ENCODE measurements at regions not wholly inside any gene's neighbourhood (a gene's known extent, or its start where the extent isn't known, plus 50 kb on each side); places are given as distances from the start of the nearest gene placed in this dataset.
A peak's percentile ranks its signal among the peaks of the same experiment; 100 is the strongest.
"Not testable (repeated sequence)": the region's sequence is repeated elsewhere in the genome, so short reads cannot be mapped to it uniquely, and the experiment has no call there.

DNA sequence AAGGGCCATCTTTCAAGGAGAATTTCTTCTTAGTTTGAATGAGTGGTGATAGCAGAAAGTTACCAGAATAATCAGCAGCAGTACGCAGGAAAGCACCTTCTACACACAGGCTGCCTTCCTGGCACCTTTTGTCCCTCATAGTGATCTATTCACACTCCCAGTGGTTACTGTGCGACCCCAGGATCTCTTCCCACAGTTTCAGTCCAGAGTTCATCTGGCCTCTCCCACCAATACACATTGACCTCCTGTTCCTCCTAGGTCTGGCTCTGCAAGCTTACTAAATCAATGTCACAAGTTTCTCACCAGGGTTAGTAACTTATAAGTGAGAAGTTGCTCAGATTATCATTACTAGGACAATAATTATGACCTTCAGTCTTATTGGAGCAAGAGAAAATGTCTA is 99.1 kb upstream of the PIK3R1 start:
- no peak for DNase-seq (ENCODE audit: low read depth)

- DNase-seq (ENCODE audit: low read depth), result no peak
Measured at GRCh38 chr5:68115584-68115983, 100.0 kb upstream of the PIK3R1 start.

DNA sequence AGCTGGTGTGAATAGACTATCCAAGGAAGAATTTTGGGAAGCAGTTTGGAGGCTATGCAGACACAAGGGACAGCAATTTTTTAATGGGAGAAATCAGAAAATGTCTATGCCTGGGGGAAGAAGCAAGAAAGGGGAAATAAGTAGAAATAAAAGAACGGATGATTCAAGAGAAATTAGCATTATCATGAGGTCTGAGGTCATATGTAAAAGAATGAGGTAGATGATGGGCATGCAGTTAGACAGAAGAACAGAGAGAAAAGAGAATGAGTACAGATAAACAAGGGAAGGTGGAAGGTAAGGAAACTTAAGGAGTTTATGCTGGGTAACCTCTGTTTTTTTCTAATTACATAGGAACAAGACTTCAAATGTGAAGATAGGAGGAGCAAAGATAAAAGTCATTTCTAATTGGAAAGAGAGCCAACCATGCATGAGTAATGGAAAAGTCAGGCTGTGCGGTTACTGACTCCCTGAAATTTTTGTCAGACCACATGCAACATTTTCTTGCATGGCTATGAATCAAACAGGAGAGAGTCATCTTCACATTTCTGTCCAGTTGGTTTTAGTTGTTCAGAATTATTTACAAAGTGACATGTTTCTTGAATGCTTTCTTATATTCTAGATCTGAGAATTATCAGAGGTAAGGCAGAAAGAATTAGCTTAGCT is 101.0 kb upstream of the PIK3R1 start:
- peak; percentile 83 for DNase-seq (ENCODE audit: low read depth)

- DNase-seq (ENCODE audit: low read depth), result no peak
Measured at GRCh38 chr5:68112658-68113057, 102.9 kb upstream of the PIK3R1 start.

DNA sequence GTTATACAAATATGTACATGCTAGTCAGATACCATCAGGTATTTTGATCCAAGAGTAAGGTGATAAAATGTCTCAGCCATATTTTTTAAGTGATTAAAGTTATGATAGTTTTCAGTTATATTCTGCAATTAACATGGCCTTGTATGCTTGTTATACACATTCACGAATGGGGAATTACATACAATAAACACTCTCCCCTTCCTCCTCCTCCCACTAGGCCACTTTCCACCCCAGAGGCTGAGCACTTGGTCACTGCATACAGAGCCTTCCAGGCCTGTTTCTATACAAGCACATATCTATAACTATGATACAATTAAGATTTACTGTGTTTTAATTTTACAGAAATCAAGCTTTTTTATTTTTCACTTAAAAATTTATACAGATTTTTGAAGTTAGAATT is 104.7 kb upstream of the PIK3R1 start:
- no peak for DNase-seq (ENCODE audit: low read depth)

GRCh38 chr5:68110264-68110663 is 105.3 kb upstream of the PIK3R1 start:
- no peak for DNase-seq (ENCODE audit: low read depth)

GRCh38 chr5:68104217-68104616 is 111.3 kb upstream of the PIK3R1 start:
- not testable (repeated sequence) for DNase-seq (ENCODE audit: low read depth)

GRCh38 chr5:68103297-68103696 is 112.3 kb upstream of the PIK3R1 start:
- not testable (repeated sequence) for DNase-seq (ENCODE audit: low read depth)

DNA sequence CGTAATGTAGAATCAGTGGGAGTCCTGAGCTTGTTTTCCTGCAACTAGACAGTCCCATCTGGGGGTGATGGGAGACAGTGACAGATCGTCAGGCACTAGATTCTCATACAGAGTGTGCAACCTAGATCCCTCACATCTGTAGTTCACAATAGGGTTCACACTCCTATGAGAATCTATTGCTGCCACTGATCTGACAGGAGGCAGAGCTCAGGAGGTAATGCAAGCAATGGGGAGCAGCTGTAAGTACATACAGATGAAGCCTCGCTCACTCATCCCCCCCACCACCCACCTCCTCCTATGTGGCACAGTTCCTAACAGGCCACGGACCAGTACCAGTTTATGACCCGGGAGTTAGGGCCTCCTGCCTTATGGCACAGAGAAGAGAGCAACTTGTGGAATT is 116.2 kb upstream of the PIK3R1 start:
- DNase-seq (ENCODE audit: low read depth), result no peak

DNA sequence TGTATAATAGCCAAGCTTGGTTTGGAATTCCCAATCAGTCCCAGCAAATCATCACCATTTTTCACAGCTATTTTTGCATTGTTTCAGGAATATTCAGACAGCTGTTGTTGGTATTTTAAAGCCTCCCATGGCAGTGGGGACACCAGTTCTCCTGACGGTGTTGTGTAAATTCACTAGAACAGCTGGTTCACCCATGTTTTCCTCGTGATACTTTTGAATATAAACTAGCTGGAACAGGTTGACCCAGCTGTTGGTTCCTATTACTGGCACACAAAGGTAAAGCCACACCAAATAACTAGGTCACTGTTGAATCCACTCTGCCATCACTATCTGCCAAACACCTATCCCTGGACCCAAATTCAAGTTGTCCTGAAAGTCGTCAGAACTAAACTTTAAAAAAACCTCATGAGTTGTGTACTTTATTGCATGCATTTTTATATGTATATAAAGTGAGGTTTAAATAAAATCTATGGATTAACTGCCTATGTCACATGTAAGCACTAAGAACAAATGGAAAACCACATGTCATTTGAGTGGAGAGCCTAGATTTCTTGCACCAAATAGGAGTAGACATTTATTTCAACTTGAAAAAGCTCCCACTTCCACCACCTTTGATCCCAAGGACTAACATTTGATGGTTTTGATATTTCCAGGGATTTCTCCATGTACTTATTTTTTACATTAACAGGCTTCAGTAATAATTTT is 121.9 kb upstream of the PIK3R1 start:
- DNase-seq (ENCODE audit: low read depth), result no peak

GRCh38 chr5:68088302-68088701 is 127.3 kb upstream of the PIK3R1 start:
- DNase-seq (ENCODE audit: low read depth), result no peak

- DNase-seq (ENCODE audit: low read depth), result no peak
Measured at GRCh38 chr5:68087866-68088265, 127.7 kb upstream of the PIK3R1 start.

DNA sequence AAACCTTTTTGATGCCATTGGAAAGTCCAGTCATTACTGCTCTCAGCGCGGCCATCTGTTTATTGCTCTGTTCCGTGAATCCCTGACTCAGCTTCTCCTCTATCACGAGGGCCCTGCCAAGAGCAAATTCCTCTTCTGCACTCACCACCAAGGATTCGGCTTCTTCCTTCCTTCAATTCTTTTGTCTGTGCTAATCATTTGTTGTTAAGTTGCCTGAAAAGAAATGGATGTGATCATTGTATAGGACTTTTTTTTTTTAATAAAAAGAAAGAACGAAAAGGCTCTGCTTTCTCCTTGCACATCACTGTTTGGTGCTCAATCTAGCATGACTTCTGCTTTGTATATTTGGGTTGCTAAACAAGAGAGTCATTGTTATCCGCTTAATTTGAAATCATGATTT is 128.7 kb upstream of the PIK3R1 start:
- no peak for DNase-seq (ENCODE audit: low read depth)

DNA sequence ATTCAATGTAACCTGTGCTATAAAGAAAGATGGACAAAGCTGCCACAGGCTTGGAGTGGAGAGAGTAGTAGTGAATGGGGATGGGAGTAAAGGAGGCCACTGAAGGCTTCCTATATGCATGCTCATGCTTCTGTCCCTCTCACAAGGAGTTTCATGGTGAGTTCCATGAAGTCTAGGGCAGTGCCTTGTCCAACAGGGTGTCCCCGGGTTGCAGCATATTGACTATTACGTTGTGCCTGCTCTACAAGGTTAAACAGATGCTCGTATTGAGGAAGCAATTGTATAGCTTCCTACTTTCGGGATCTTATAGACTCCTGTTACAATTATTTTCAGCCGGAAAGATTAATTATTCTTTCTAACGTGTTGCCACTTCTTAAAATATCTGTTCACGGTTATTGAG is 129.1 kb upstream of the PIK3R1 start:
- DNase-seq (ENCODE audit: low read depth), result no peak

- DNase-seq (ENCODE audit: low read depth), result no peak
Measured at GRCh38 chr5:68084396-68084795, 131.2 kb upstream of the PIK3R1 start.

- no peak for DNase-seq (ENCODE audit: low read depth)
Measured at GRCh38 chr5:68080282-68081050, 135.1 kb upstream of the PIK3R1 start.

DNA sequence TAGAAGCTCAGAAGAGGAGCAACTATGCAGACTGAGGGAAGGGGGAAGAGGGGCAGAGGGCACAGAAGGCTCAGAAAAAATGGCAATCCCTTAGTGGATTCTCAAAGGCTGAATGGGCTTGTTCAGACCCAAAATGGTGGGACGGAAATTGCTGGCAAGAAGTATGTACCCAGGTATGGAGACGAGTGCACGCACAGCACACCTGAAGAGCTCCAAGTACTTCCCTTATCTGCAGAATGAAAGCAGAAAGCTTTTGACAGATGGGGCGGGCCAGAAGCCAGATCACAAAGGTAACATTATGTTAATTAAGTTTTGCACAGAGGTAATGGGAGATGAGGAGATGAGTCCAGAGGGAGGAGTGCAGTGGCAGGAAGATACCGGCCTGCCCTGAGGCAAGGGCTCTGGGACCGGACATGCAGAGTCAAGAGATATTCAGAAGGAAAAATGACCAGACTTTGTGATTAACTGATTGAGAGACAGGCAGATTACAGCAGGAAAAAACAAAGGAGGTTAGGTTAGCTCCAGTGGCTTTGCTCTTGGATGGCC is 138.1 kb upstream of the PIK3R1 start:
- no peak for DNase-seq (ENCODE audit: low read depth)

GRCh38 chr5:68074633-68075032 is 140.9 kb upstream of the PIK3R1 start:
- DNase-seq (ENCODE audit: low read depth), result no peak

GRCh38 chr5:68074048-68074632 is 141.4 kb upstream of the PIK3R1 start:
- no peak for DNase-seq (ENCODE audit: low read depth)

- peak; percentile 47 for DNase-seq (ENCODE audit: low read depth)
Measured at GRCh38 chr5:68071736-68072135, 143.8 kb upstream of the PIK3R1 start.

DNA sequence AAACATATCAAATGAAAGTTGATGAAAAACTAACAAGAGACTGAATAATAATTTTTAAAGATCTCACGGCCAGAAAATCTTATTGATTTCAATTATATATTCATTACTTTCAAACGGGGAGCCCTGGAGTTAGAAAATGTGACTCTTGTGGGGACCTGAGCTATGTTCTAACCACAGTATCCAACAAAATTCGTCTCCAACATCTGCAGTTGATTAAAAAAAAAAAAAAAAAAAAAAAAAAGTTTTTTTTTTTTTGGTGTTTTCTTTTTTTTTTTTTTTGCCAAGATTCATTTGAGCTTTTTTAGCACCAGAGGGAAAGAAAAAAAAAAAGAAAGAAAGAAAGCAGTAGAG is 144.3 kb upstream of the PIK3R1 start:
- no peak for DNase-seq (ENCODE audit: low read depth)
